Prostate gland (tissue), 2 donors: ENCODE measurements at regions not wholly inside any gene's neighbourhood (a gene's known extent, or its start where the extent isn't known, plus 50 kb on each side); places are given as distances from the start of the nearest gene placed in this dataset.

Experiments used
- CTCF ChIP-seq, 4 experiments: fragments of 200-600 bp in 2 of 4; fragments of 450-650 bp in 2 of 4; sonication (generic) in 2 of 4; IDR thresholded peaks; 1 replicate in 3 of 4; 2 replicates in 1 of 4; pipeline ENCODE4 v1.5.1; 2016 to 2019; ENCODE audit warnings: antibody characterized with exemption in 4 of 4, mild to moderate bottlenecking in 2 of 4, moderate library complexity in 2 of 4
- POLR2AphosphoS5 ChIP-seq: sonication (generic); formaldehyde crosslinking; IDR thresholded peaks from one replicate; pipeline ENCODE4 v1.6.1; 2017; ENCODE audit warnings: antibody characterized with exemption

GRCh38 chr2:140061240-140061639, 1281.0 kb upstream of the NXPH2 start:
- TF ChIP-seq POLR2AphosphoS5 (no peak), CTCF (IDR thresholded peaks at IDR 0.05) (no peak)
